ENCODE measurements at regions not wholly inside any gene's neighbourhood (a gene's known extent, or its start where the extent isn't known, plus 50 kb on each side); places are given as distances from the start of the nearest gene placed in this dataset.

DNA sequence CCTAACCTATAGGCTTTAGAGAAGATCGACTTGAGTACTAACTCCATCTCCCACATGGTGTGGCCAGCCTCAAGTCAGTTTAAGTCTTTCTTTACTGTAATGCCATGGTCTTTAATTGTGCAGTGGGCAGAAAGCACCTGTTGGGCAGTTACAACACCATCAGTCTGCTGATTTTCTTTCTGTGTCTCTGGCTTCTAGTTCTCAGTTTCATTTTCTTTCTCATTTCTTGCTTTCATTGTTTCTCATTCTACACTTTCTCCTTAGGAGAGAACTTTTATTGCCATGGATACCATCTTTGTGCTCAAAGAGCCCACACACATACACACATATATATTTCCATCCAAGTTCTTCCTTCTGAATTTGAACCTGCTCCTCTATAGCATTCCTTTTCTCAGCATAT, 96.1 kb upstream of the SLC16A7 start:
- H3K27me3 ChIP-seq (ENCODE audit: insufficient read depth, low read length) = no peaks in the 10 kb centered on the region
- H3K36me3 ChIP-seq (ENCODE audit: control insufficient read depth in 1 of 2, insufficient read depth in 2 of 2, low read length in 2 of 2) = no peaks in the 10 kb centered on the region
- no peaks in the 10 kb centered on the region for H3K79me2 ChIP-seq (ENCODE audit: insufficient read depth, low read length)
- no peaks in the 10 kb centered on the region for H3K9me3 ChIP-seq (ENCODE audit: control insufficient read depth in 1 of 2, insufficient read depth in 1 of 2, low read depth in 1 of 2, low read length in 2 of 2)
- no peak for DNase-seq (ENCODE audit: low read depth, low spot score)
- no peak overlapping the region for H2AFZ ChIP-seq (ENCODE audit: low read depth, low read length, poor library complexity, severe bottlenecking)
- no peak overlapping the region for H3K4me3 ChIP-seq (replicated peaks in 1 of 2; ENCODE audit: low read depth in 1 of 2, low read length in 2 of 2)
- H3K9me2 ChIP-seq (ENCODE audit: insufficient read depth) = no peaks in the 10 kb centered on the region
- no peak overlapping the region for H3K9ac ChIP-seq (ENCODE audit: low read length)
- TF ChIP-seq EZH2phosphoT487 (IDR thresholded peaks at IDR 0.05; ENCODE audit: borderline replicate concordance) = no peak
- TF ChIP-seq, protein P1, sequence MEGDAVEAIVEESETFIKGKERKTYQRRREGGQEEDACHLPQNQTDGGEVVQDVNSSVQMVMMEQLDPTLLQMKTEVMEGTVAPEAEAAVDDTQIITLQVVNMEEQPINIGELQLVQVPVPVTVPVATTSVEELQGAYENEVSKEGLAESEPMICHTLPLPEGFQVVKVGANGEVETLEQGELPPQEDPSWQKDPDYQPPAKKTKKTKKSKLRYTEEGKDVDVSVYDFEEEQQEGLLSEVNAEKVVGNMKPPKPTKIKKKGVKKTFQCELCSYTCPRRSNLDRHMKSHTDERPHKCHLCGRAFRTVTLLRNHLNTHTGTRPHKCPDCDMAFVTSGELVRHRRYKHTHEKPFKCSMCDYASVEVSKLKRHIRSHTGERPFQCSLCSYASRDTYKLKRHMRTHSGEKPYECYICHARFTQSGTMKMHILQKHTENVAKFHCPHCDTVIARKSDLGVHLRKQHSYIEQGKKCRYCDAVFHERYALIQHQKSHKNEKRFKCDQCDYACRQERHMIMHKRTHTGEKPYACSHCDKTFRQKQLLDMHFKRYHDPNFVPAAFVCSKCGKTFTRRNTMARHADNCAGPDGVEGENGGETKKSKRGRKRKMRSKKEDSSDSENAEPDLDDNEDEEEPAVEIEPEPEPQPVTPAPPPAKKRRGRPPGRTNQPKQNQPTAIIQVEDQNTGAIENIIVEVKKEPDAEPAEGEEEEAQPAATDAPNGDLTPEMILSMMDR (IDR thresholded peaks at IDR 0.05 in 2 of 3, conservative IDR thresholded peaks at IDR 0.05 in 1 of 3; ENCODE audit: borderline replicate concordance in 1 of 3, insufficient read depth in 1 of 3, low read depth in 2 of 3, low read length in 2 of 3) = no peak
- no peak for TF ChIP-seq FOSL1 (IDR thresholded peaks at IDR 0.05; ENCODE audit: low read depth)
- TF ChIP-seq ZNF274 (IDR thresholded peaks at IDR 0.05; ENCODE audit: low read depth, low read length) = no peak
- no peak for TF ChIP-seq CEBPB (IDR thresholded peaks at IDR 0.05; ENCODE audit: low read depth)
- no peak for TF ChIP-seq ELF1 (IDR thresholded peaks at IDR 0.05; ENCODE audit: borderline replicate concordance, low read depth)
- no peak for TF ChIP-seq SIN3A (IDR thresholded peaks at IDR 0.05; ENCODE audit: low read depth)
- no peaks in the 10 kb centered on the region for H4K20me1 ChIP-seq (ENCODE audit: insufficient read depth)
- H3K4me2 ChIP-seq (ENCODE audit: low read length) = no peak overlapping the region
- ChIA-PET CTCF (no interaction called here), POLR2A (no interaction called here), RAD21 (ENCODE audit: low non-redundant PET in 1 of 2, low total read pairs in 2 of 2, uncharacterized antibody in 2 of 2, unreplicated experiment in 2 of 2) (no interaction called here)
- no peaks in the 10 kb centered on the region for H3K4me1 ChIP-seq (ENCODE audit: control insufficient read depth in 1 of 2, insufficient read depth in 2 of 2, low read length in 2 of 2)
- intact Hi-C loops (cut with micrococcal nuclease) = no loop called here
- no peak for ATAC-seq
- BruUV-seq (replicated peaks) = no TSS peak
- H3K27ac ChIP-seq (ENCODE audit: low read depth, low read length) = no peak overlapping the region

DNA sequence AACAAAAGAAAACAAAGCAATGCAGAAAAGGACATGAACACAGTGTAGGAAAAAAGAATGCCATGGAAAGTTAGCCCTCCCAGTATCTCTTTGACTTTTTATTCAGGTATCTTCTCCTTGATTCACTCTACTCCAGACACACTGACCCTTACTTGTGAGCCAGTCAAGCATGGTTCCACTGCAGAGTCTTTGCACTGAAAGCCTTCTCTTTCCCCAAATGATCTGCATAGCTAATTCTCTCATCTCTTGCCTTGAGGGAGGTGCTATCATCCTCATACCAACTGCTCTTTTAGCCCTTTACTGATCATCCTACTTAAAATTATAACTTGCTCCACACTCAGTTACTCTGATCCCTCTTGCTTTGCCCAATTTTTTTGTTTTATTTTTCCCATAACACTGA, 101.2 kb upstream of the SLC16A7 start:
- no peak overlapping the region for H3K27ac ChIP-seq (ENCODE audit: low read depth, low read length)
- ATAC-seq (no peak), DNase-seq (ENCODE audit: low read depth, low spot score) (no peak)
- no peaks in the 10 kb centered on the region for H4K20me1 ChIP-seq (ENCODE audit: insufficient read depth)
- no peaks in the 10 kb centered on the region for H3K9me3 ChIP-seq (ENCODE audit: control insufficient read depth in 1 of 2, insufficient read depth in 1 of 2, low read depth in 1 of 2, low read length in 2 of 2)
- H3K79me2 ChIP-seq (ENCODE audit: insufficient read depth, low read length) = no peaks in the 10 kb centered on the region
- no peak overlapping the region for H2AFZ ChIP-seq (ENCODE audit: low read depth, low read length, poor library complexity, severe bottlenecking)
- TF ChIP-seq, protein P1 (IDR thresholded peaks at IDR 0.05 in 2 of 3, conservative IDR thresholded peaks at IDR 0.05 in 1 of 3; ENCODE audit: borderline replicate concordance in 1 of 3, insufficient read depth in 1 of 3, low read depth in 2 of 3, low read length in 2 of 3) = no peak
- no peak for TF ChIP-seq CEBPB (IDR thresholded peaks at IDR 0.05; ENCODE audit: low read depth)
- no peak for TF ChIP-seq ZFX (IDR thresholded peaks at IDR 0.05)
- TF ChIP-seq SP1 (IDR thresholded peaks at IDR 0.05; ENCODE audit: low read depth) = no peak
- TF ChIP-seq CBX3 (IDR thresholded peaks at IDR 0.05; ENCODE audit: low read depth) = no peak
- no peak for TF ChIP-seq EGR1 (IDR thresholded peaks at IDR 0.05; ENCODE audit: low read depth)
- TF ChIP-seq TCF7L2 (IDR thresholded peaks at IDR 0.05; ENCODE audit: borderline replicate concordance, extremely low read depth, insufficient read depth, insufficient read length) = no peak
- TF ChIP-seq, protein P2, sequence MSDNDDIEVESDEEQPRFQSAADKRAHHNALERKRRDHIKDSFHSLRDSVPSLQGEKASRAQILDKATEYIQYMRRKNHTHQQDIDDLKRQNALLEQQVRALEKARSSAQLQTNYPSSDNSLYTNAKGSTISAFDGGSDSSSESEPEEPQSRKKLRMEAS (IDR thresholded peaks at IDR 0.05) = no peak
- no peak for TF ChIP-seq FOSL1 (IDR thresholded peaks at IDR 0.05; ENCODE audit: low read depth)
- no peak for TF ChIP-seq ZNF274 (IDR thresholded peaks at IDR 0.05; ENCODE audit: low read depth, low read length)
- intact Hi-C loops (cut with micrococcal nuclease) = no loop called here
- no peak overlapping the region for H3K9ac ChIP-seq (ENCODE audit: low read length)
- RAD21 ChIA-PET (ENCODE audit: low non-redundant PET in 1 of 2, low total read pairs in 2 of 2, uncharacterized antibody in 2 of 2, unreplicated experiment in 2 of 2) = no interaction called here
- no TSS peak for BruUV-seq (replicated peaks)
- no peak overlapping the region for H3K4me2 ChIP-seq (ENCODE audit: low read length)
- CTCF ChIA-PET = no interaction called here
- no peak overlapping the region for H3K4me3 ChIP-seq (replicated peaks in 1 of 2; ENCODE audit: low read depth in 1 of 2, low read length in 2 of 2)
- H3K36me3 ChIP-seq (ENCODE audit: control insufficient read depth in 1 of 2, insufficient read depth in 2 of 2, low read length in 2 of 2) = no peaks in the 10 kb centered on the region
- POLR2A ChIA-PET = no interaction called here
- H3K9me2 ChIP-seq (ENCODE audit: insufficient read depth) = no peaks in the 10 kb centered on the region
- no peaks in the 10 kb centered on the region for H3K4me1 ChIP-seq (ENCODE audit: control insufficient read depth in 1 of 2, insufficient read depth in 2 of 2, low read length in 2 of 2)
- H3K27me3 ChIP-seq (ENCODE audit: insufficient read depth, low read length) = no peaks in the 10 kb centered on the region
